Neural cell (in vitro differentiated cells): ENCODE measurements at regions not wholly inside any gene's neighbourhood (a gene's known extent, or its start where the extent isn't known, plus 50 kb on each side); places are given as distances from the start of the nearest gene placed in this dataset.

Source experiments
- H2AFZ ChIP-seq: fragments of 200-600, 300-800 bp; sonication (generic), shearing (Covaris generic); 2 replicates; pipeline ENCODE4 v1.6.0; 2014; ENCODE audit warnings: low read depth, mild to moderate bottlenecking, antibody characterized with exemption, low read length, moderate library complexity
- H3F3A ChIP-seq: fragments of 200-600 bp; shearing (Covaris generic); 2 replicates; pipeline ENCODE4 v1.6.1; 2016; ENCODE audit warnings: mild to moderate bottlenecking, moderate library complexity, mixed read lengths, antibody characterized with exemption, low read length; ENCODE audit not compliant: insufficient read depth, poor library complexity, severe bottlenecking
- H3K27ac ChIP-seq: fragments of 200-600, 300-800 bp; sonication (generic), shearing (Covaris generic); 2 replicates; pipeline ENCODE4 v1.5.1; 2014; ENCODE audit warnings: mild to moderate bottlenecking, low read length, moderate library complexity
- H3K27me3 ChIP-seq: fragments of 300-800, 200-600 bp; sonication (generic), shearing (Covaris generic); 2 replicates; pipeline ENCODE4 v1.6.0; 2014; ENCODE audit warnings: mild to moderate bottlenecking, low read depth, low read length, moderate library complexity; ENCODE audit not compliant: insufficient read depth
- H3K36me3 ChIP-seq: fragments of 300-800, 200-600 bp; sonication (generic), shearing (Covaris generic); 2 replicates; pipeline ENCODE4 v1.5.1; 2014; ENCODE audit warnings: mild to moderate bottlenecking, antibody characterized with exemption, low read length, moderate library complexity; ENCODE audit not compliant: insufficient read depth
- H3K4me2 ChIP-seq: fragments of 300-800, 200-600 bp; sonication (generic), shearing (Covaris generic); 2 replicates; pipeline ENCODE4 v1.6.0; 2014; ENCODE audit warnings: mild to moderate bottlenecking, low read length
- H3K4me3 ChIP-seq: fragments of 300-800, 200-600 bp; sonication (generic), shearing (Covaris generic); 2 replicates; pipeline ENCODE4 v1.5.1; 2014; ENCODE audit warnings: mild to moderate bottlenecking, low read length, moderate library complexity
- H3K79me2 ChIP-seq: fragments of 200-600 bp; shearing (Covaris generic); replicated peaks from 2 replicates; pipeline ENCODE4 v1.6.0; 2014; ENCODE audit warnings: mild to moderate bottlenecking, low read length, moderate library complexity; ENCODE audit not compliant: insufficient read depth
- H3K9ac ChIP-seq: fragments of 300-800, 200-600 bp; sonication (generic), shearing (Covaris generic); 2 replicates; pipeline ENCODE4 v1.6.1; 2016; ENCODE audit warnings: mild to moderate bottlenecking, low read length, mixed read lengths
- H3K9me2 ChIP-seq: fragments of 200-600 bp; shearing (Covaris generic); 2 replicates; pipeline ENCODE4 v1.6.1; 2016; ENCODE audit warnings: mild to moderate bottlenecking, low read length, mixed read lengths; ENCODE audit not compliant: insufficient read depth
- H3K9me3 ChIP-seq: fragments of 200-600, 300-800 bp; sonication (generic), shearing (Covaris generic); 2 replicates; pipeline ENCODE4 v1.6.1; 2016; ENCODE audit warnings: mild to moderate bottlenecking, mixed run types, low read length, moderate library complexity, mixed read lengths
- H4K20me1 ChIP-seq: fragments of 200-600 bp; shearing (Covaris generic); 2 replicates; pipeline ENCODE4 v1.6.1; 2016; ENCODE audit warnings: mild to moderate bottlenecking, mixed run types; ENCODE audit not compliant: insufficient read depth
- CTCF ChIP-seq: fragments of 450-650 bp; IDR thresholded peaks from 2 replicates; pipeline ENCODE4 v1.5.1; 2014; ENCODE audit warnings: antibody characterized with exemption, mild to moderate bottlenecking, moderate library complexity; ENCODE audit not compliant: poor library complexity, severe bottlenecking
- EP300 ChIP-seq: fragments of 450-650 bp; conservative IDR thresholded peaks from 2 replicates; pipeline ENCODE4 v1.6.1; 2014; ENCODE audit warnings: antibody characterized with exemption, mild to moderate bottlenecking, moderate library complexity; ENCODE audit not compliant: poor library complexity, severe bottlenecking
- EZH2 ChIP-seq: fragments of 200-600, 300-800 bp; shearing (Covaris generic), sonication (generic); IDR thresholded peaks from 2 replicates; pipeline ENCODE4 v1.6.1; 2014; ENCODE audit warnings: antibody characterized with exemption, low read length, borderline replicate concordance, mild to moderate bottlenecking; ENCODE audit not compliant: insufficient read depth, poor library complexity, severe bottlenecking
- MXI1 ChIP-seq: fragments of 450-650 bp; conservative IDR thresholded peaks from 2 replicates; pipeline ENCODE4 v1.6.1; 2014; ENCODE audit warnings: antibody characterized with exemption, mild to moderate bottlenecking; ENCODE audit not compliant: poor library complexity, severe bottlenecking
- POLR2AphosphoS5 ChIP-seq: IDR thresholded peaks from 2 replicates; pipeline ENCODE4 v1.6.1; 2012
- RAD21 ChIP-seq: fragments of 450-650 bp; conservative IDR thresholded peaks from 2 replicates; pipeline ENCODE4 v1.6.1; 2014; ENCODE audit warnings: antibody characterized with exemption, mild to moderate bottlenecking, moderate library complexity
- REST ChIP-seq: IDR thresholded peaks from 2 replicates; pipeline ENCODE4 v1.6.1; 2012; ENCODE audit warnings: borderline replicate concordance
- SMC3 ChIP-seq: fragments of 450-650 bp; conservative IDR thresholded peaks from 2 replicates; pipeline ENCODE4 v1.6.1; 2014; ENCODE audit warnings: antibody characterized with exemption, mild to moderate bottlenecking, moderate library complexity; ENCODE audit not compliant: poor library complexity
- TAF1 ChIP-seq: IDR thresholded peaks from 2 replicates; pipeline ENCODE4 v1.6.1; 2012; ENCODE audit warnings: low read depth

- no peaks in the 10 kb centered on the region for H3K36me3 ChIP-seq
- no peak overlapping the region for H3K9ac ChIP-seq
- no peaks in the 10 kb centered on the region for H3K27me3 ChIP-seq
- H3F3A ChIP-seq: no peaks in the 10 kb centered on the region
- no peaks in the 10 kb centered on the region for H3K9me3 ChIP-seq
- no peak overlapping the region for H2AFZ ChIP-seq
- no peak overlapping the region for H3K27ac ChIP-seq
- H3K79me2 ChIP-seq: no peaks in the 10 kb centered on the region
- H3K4me3 ChIP-seq: no peak overlapping the region
- no peaks in the 10 kb centered on the region for H3K9me2 ChIP-seq
- H4K20me1 ChIP-seq: no peaks in the 10 kb centered on the region
- TF ChIP-seq POLR2AphosphoS5 (no peak), SMC3 (no peak), TAF1 (no peak), RAD21 (no peak), REST (no peak), MXI1 (no peak), EP300 (no peak), CTCF (no peak), EZH2 (no peak)
- no peak overlapping the region for H3K4me2 ChIP-seq
These were observed 258.6 kb downstream of the IPO8 start for GRCh38 chr12:30437044-30437443.

GRCh38 chr12:30428098-30428497, 267.6 kb downstream of the IPO8 start:
- TF ChIP-seq TAF1: no peak
- no peak for TF ChIP-seq RAD21
- TF ChIP-seq CTCF: no peak
- TF ChIP-seq MXI1: no peak
- TF ChIP-seq EZH2: no peak
- TF ChIP-seq POLR2AphosphoS5: no peak
- no peak for TF ChIP-seq SMC3
- TF ChIP-seq REST: no peak
- no peak for TF ChIP-seq EP300
- Histone ChIP-seq H3K4me3 (no peak overlapping the region), H4K20me1 (no peaks in the 10 kb centered on the region), H3K36me3 (no peaks in the 10 kb centered on the region), H3K4me2 (no peak overlapping the region), H3K9ac (no peak overlapping the region), H3K27ac (no peak overlapping the region), H3F3A (no peaks in the 10 kb centered on the region), H3K79me2 (no peaks in the 10 kb centered on the region), H3K9me3 (no peaks in the 10 kb centered on the region), H3K27me3 (no peaks in the 10 kb centered on the region), H2AFZ (no peak overlapping the region), H3K9me2 (no peaks in the 10 kb centered on the region)
